ENCODE measurements at regions not wholly inside any gene's neighbourhood (a gene's known extent, or its start where the extent isn't known, plus 50 kb on each side); places are given as distances from the start of the nearest gene placed in this dataset.

DNA sequence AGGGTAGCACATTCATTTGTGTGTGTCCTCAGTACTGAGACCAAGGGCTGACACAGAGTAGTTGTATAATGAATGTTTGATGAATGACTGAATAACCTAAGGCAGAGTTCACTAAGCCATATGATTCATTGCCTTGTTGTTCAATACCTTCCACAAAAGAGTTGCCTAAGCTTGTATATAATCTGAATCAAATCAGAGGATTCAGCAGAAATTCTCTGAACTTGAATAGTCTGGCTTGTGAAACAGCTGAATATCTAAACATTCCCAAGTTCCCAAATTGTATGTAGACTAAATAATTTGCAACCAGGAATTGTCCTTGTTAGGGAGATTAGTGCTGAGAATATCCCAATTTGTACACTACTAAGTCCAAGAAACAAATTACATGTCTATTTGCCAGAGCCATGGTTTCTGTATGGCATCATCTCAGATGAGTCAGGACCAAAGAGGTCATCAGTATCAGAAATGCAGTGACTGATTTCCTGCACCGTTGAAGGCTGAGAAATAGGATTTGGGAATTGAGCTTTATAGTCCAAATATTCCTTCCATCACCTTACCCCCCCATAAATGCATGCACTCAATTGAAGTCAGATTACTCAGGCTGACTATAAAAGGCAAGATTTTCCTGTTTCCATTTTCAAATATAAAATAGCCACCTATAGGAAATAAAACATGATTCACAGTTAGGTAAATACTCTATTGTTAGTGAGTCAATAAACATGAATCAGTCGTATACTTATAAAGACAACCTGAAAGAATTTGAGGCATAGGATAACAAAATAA, 168.7 kb downstream of the PHLDA1 start:
- DNase-seq (ENCODE audit: low spot score) (no peak), ATAC-seq (no peak)
- Mint-ChIP-seq H3K27ac (no peak overlapping the region), H3K36me3 (ENCODE audit: low read depth) (peaks cover 9% of the 10 kb centered on the region), H3K9me3 (peaks cover 6% of the 10 kb centered on the region; the same call in 1 of the 3 replicates), H3K27me3 (ENCODE audit: insufficient read depth, low read depth, poor library complexity) (peaks cover 2% of the 10 kb centered on the region), H3K4me1 (no peaks in the 10 kb centered on the region; the same call in 2 of the 3 replicates), H3K4me3 (no peak overlapping the region)
- Histone ChIP-seq H3K27ac (ENCODE audit: low read depth) (no peak overlapping the region), H3K27me3 (ENCODE audit: insufficient read depth) (no peaks in the 10 kb centered on the region), H3K4me3 (no peak overlapping the region), H4K20me1 (replicated peaks; ENCODE audit: insufficient read depth) (no peaks in the 10 kb centered on the region), H3K36me3 (ENCODE audit: insufficient read depth) (no peaks in the 10 kb centered on the region), H3K9me2 (ENCODE audit: insufficient read depth) (no peaks in the 10 kb centered on the region), H3K4me1 (ENCODE audit: insufficient read depth) (no peaks in the 10 kb centered on the region), H2AFZ (no peak overlapping the region), H3K79me2 (replicated peaks; ENCODE audit: insufficient read depth) (no peaks in the 10 kb centered on the region), H3K4me2 (no peak overlapping the region), H3F3A (replicated peaks; ENCODE audit: low read depth) (no peaks in the 10 kb centered on the region)
- TF ChIP-seq, protein P1, sequence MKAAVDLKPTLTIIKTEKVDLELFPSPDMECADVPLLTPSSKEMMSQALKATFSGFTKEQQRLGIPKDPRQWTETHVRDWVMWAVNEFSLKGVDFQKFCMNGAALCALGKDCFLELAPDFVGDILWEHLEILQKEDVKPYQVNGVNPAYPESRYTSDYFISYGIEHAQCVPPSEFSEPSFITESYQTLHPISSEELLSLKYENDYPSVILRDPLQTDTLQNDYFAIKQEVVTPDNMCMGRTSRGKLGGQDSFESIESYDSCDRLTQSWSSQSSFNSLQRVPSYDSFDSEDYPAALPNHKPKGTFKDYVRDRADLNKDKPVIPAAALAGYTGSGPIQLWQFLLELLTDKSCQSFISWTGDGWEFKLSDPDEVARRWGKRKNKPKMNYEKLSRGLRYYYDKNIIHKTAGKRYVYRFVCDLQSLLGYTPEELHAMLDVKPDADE (IDR thresholded peaks at IDR 0.05): no peak
- TF ChIP-seq, protein P2, sequence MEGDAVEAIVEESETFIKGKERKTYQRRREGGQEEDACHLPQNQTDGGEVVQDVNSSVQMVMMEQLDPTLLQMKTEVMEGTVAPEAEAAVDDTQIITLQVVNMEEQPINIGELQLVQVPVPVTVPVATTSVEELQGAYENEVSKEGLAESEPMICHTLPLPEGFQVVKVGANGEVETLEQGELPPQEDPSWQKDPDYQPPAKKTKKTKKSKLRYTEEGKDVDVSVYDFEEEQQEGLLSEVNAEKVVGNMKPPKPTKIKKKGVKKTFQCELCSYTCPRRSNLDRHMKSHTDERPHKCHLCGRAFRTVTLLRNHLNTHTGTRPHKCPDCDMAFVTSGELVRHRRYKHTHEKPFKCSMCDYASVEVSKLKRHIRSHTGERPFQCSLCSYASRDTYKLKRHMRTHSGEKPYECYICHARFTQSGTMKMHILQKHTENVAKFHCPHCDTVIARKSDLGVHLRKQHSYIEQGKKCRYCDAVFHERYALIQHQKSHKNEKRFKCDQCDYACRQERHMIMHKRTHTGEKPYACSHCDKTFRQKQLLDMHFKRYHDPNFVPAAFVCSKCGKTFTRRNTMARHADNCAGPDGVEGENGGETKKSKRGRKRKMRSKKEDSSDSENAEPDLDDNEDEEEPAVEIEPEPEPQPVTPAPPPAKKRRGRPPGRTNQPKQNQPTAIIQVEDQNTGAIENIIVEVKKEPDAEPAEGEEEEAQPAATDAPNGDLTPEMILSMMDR (conservative IDR thresholded peaks at IDR 0.05; ENCODE audit: low read depth in 2 of 2): no peak
- TF ChIP-seq ZNF331 (CRISPR knock-in tag; IDR thresholded peaks at IDR 0.05; ENCODE audit: low read depth): no peak
- no peak for TF ChIP-seq JUNB (IDR thresholded peaks at IDR 0.05; ENCODE audit: unreplicated experiment)
- no peak for TF ChIP-seq EZH2phosphoT487 (IDR thresholded peaks at IDR 0.05; ENCODE audit: unreplicated experiment)
- TF ChIP-seq CREB1 (CRISPR knock-in tag; IDR thresholded peaks at IDR 0.05; ENCODE audit: low read depth): no peak
- TF ChIP-seq POLR2AphosphoS5 (IDR thresholded peaks at IDR 0.05; ENCODE audit: low read depth): no peak
- TF ChIP-seq STAT1 (IDR thresholded peaks at IDR 0.05; ENCODE audit: unreplicated experiment): no peak
- TF ChIP-seq, protein P3, sequence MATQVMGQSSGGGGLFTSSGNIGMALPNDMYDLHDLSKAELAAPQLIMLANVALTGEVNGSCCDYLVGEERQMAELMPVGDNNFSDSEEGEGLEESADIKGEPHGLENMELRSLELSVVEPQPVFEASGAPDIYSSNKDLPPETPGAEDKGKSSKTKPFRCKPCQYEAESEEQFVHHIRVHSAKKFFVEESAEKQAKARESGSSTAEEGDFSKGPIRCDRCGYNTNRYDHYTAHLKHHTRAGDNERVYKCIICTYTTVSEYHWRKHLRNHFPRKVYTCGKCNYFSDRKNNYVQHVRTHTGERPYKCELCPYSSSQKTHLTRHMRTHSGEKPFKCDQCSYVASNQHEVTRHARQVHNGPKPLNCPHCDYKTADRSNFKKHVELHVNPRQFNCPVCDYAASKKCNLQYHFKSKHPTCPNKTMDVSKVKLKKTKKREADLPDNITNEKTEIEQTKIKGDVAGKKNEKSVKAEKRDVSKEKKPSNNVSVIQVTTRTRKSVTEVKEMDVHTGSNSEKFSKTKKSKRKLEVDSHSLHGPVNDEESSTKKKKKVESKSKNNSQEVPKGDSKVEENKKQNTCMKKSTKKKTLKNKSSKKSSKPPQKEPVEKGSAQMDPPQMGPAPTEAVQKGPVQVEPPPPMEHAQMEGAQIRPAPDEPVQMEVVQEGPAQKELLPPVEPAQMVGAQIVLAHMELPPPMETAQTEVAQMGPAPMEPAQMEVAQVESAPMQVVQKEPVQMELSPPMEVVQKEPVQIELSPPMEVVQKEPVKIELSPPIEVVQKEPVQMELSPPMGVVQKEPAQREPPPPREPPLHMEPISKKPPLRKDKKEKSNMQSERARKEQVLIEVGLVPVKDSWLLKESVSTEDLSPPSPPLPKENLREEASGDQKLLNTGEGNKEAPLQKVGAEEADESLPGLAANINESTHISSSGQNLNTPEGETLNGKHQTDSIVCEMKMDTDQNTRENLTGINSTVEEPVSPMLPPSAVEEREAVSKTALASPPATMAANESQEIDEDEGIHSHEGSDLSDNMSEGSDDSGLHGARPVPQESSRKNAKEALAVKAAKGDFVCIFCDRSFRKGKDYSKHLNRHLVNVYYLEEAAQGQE (IDR thresholded peaks at IDR 0.05; ENCODE audit: unreplicated experiment): no peak
- no peak for TF ChIP-seq NANOG (IDR thresholded peaks at IDR 0.05; ENCODE audit: borderline replicate concordance)
- TF ChIP-seq, protein P4, sequence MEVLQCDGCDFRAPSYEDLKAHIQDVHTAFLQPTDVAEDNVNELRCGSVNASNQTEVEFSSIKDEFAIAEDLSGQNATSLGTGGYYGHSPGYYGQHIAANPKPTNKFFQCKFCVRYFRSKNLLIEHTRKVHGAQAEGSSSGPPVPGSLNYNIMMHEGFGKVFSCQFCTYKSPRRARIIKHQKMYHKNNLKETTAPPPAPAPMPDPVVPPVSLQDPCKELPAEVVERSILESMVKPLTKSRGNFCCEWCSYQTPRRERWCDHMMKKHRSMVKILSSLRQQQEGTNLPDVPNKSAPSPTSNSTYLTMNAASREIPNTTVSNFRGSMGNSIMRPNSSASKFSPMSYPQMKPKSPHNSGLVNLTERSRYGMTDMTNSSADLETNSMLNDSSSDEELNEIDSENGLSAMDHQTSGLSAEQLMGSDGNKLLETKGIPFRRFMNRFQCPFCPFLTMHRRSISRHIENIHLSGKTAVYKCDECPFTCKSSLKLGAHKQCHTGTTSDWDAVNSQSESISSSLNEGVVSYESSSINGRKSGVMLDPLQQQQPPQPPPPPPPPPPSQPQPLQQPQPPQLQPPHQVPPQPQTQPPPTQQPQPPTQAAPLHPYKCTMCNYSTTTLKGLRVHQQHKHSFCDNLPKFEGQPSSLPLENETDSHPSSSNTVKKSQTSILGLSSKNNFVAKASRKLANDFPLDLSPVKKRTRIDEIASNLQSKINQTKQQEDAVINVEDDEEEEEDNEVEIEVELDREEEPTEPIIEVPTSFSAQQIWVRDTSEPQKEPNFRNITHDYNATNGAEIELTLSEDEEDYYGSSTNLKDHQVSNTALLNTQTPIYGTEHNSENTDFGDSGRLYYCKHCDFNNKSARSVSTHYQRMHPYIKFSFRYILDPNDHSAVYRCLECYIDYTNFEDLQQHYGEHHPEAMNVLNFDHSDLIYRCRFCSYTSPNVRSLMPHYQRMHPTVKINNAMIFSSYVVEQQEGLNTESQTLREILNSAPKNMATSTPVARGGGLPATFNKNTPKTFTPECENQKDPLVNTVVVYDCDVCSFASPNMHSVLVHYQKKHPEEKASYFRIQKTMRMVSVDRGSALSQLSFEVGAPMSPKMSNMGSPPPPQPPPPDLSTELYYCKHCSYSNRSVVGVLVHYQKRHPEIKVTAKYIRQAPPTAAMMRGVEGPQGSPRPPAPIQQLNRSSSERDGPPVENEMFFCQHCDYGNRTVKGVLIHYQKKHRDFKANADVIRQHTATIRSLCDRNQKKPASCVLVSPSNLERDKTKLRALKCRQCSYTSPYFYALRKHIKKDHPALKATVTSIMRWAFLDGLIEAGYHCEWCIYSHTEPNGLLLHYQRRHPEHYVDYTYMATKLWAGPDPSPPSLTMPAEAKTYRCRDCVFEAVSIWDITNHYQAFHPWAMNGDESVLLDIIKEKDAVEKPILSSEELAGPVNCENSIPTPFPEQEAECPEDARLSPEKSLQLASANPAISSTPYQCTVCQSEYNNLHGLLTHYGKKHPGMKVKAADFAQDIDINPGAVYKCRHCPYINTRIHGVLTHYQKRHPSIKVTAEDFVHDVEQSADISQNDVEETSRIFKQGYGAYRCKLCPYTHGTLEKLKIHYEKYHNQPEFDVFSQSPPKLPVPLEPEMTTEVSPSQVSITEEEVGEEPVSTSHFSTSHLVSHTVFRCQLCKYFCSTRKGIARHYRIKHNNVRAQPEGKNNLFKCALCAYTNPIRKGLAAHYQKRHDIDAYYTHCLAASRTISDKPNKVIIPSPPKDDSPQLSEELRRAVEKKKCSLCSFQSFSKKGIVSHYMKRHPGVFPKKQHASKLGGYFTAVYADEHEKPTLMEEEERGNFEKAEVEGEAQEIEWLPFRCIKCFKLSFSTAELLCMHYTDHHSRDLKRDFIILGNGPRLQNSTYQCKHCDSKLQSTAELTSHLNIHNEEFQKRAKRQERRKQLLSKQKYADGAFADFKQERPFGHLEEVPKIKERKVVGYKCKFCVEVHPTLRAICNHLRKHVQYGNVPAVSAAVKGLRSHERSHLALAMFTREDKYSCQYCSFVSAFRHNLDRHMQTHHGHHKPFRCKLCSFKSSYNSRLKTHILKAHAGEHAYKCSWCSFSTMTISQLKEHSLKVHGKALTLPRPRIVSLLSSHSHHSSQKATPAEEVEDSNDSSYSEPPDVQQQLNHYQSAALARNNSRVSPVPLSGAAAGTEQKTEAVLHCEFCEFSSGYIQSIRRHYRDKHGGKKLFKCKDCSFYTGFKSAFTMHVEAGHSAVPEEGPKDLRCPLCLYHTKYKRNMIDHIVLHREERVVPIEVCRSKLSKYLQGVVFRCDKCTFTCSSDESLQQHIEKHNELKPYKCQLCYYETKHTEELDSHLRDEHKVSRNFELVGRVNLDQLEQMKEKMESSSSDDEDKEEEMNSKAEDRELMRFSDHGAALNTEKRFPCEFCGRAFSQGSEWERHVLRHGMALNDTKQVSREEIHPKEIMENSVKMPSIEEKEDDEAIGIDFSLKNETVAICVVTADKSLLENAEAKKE (CRISPR knock-in tag; IDR thresholded peaks at IDR 0.05): no peak
- TF ChIP-seq ZNF114 (CRISPR knock-in tag; IDR thresholded peaks at IDR 0.05): no peak
- no peak for TF ChIP-seq EZH2 (IDR thresholded peaks at IDR 0.05; ENCODE audit: low read depth, unreplicated experiment)

Data from GM23338 (cell line).